Retinal pigment epithelial cell (primary cell): ENCODE measurements at regions not wholly inside any gene's neighbourhood (a gene's known extent, or its start where the extent isn't known, plus 50 kb on each side); places are given as distances from the start of the nearest gene placed in this dataset.
A peak's percentile ranks its signal among the peaks of the same experiment; 100 is the strongest.

Experiments used
- DNase-seq: peaks from one replicate; pipeline ENCODE4 v3.0.0-alpha.2; 2010; ENCODE audit warnings: low read depth
- H3K4me3 ChIP-seq: 2 replicates; pipeline ENCODE4 v1.5.1; 2011; ENCODE audit warnings: mild to moderate bottlenecking, low read length, control low read depth, moderate library complexity
- TF ChIP-seq, protein P1 (sequence below): conservative IDR thresholded peaks from 2 replicates; pipeline ENCODE4 v1.5.1; 2011; ENCODE audit warnings: low read depth, low read length, control low read depth, inconsistent platforms

DNA sequence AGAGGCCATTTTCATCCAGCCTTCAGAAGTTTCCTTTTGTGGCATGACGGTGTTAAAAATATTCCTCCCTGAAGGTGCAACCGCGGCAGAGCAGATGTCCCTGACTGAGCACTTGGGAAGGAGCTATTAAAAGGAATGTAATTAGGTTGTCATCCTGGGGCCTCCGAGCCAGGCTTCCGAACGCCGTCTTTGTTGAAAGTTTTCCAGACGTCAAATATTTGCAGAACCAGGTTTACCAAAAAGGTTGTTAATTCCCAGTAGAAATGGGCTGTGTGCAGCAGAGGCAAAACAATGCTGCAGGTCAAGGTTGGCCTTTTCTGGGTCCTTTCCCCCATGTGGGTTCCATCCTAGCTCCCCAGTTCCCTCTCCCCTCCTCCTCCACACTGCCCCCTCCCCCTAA is 88.8 kb upstream of the CALM2 start:
- TF ChIP-seq, protein P1, sequence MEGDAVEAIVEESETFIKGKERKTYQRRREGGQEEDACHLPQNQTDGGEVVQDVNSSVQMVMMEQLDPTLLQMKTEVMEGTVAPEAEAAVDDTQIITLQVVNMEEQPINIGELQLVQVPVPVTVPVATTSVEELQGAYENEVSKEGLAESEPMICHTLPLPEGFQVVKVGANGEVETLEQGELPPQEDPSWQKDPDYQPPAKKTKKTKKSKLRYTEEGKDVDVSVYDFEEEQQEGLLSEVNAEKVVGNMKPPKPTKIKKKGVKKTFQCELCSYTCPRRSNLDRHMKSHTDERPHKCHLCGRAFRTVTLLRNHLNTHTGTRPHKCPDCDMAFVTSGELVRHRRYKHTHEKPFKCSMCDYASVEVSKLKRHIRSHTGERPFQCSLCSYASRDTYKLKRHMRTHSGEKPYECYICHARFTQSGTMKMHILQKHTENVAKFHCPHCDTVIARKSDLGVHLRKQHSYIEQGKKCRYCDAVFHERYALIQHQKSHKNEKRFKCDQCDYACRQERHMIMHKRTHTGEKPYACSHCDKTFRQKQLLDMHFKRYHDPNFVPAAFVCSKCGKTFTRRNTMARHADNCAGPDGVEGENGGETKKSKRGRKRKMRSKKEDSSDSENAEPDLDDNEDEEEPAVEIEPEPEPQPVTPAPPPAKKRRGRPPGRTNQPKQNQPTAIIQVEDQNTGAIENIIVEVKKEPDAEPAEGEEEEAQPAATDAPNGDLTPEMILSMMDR, result no peak
- H3K4me3 ChIP-seq, result no peak overlapping the region
- no peak for DNase-seq

DNA sequence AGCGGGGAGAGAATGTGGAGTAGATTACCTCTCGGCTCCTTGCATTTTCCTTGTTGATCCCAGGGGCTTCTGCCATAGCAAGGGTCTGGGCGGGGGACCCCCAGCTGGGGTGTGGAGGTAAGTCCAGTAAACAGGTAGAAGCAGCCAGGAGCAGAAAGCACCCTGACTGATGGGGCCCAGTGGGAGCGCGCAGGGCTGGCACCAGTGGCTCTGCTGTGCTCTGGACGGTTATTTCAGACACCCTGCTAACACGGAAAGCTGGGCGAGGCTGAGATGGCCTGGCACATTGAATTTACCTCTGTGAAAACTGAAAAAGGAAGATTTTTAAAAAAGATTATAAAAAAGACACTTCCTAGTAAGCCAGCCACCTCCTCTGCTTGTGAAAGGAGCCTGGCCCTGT is 88.4 kb upstream of the CALM2 start:
- TF ChIP-seq, protein P1, result no peak
- H3K4me3 ChIP-seq, result no peak overlapping the region
- no peak for DNase-seq

DNA sequence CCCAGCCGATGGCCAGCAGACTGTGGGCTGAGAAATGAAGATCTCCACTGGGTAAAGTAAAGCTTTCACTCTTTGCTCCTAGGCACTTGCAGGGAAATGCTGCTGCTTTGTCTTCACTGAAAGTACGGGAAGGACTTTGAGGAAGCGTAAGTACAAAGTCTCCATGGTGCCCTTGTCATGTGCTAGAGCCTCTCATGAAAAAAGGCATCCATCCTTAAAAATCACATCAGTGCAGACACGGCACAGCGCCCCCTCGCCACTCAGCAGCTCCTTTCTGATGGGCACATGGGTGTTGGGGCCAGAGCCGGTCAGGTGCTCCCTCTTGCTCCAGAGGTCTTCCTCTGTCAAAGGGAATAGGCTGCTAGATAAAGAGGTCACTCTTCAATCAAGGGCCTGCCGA is 87.8 kb upstream of the CALM2 start:
- TF ChIP-seq, protein P1, result peak; percentile 33
- H3K4me3 ChIP-seq, result no peak overlapping the region
- DNase-seq, result no peak

DNA sequence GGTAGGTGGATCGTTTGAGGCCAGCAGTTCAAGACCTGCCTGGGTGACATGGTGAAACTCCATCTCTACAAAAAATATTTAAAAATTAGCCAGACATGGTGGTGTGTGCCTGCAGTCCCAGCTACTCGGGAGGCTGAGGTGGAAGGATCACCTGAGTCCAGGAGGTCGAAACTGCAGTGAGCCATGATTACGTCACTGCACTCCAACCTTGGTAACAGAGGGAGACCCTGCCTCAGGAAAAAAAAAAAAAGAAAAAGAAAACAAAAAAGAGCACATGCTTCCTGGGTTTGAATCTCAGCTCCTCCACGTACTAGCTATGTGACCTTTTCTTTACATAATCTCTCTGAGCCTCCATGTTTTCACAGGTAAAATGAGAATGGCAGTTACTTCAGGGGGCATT is 86.3 kb upstream of the CALM2 start:
- H3K4me3 ChIP-seq, result no peak overlapping the region
- no peak for DNase-seq
- TF ChIP-seq, protein P1, result no peak

DNA sequence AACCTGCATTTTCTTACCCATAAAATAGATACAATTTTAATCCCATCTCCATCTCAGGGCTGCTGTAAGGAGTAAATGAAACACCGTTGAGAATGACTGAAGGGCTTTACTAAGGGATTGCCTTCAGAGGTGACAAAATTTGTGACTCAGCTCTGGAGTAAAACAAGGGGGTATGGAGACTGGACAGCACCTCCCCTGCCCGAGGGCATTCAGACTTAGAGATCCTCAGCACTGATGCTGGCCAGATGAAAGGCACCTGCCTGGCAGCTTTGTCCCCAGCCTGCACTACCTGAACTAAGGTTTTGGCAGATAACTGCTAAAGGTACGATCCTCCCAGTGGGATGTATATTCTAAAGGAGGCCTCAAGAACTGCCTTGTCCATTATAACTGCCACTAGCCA is 84.7 kb upstream of the CALM2 start:
- H3K4me3 ChIP-seq, result no peak overlapping the region
- no peak for DNase-seq
- TF ChIP-seq, protein P1, result no peak

DNA sequence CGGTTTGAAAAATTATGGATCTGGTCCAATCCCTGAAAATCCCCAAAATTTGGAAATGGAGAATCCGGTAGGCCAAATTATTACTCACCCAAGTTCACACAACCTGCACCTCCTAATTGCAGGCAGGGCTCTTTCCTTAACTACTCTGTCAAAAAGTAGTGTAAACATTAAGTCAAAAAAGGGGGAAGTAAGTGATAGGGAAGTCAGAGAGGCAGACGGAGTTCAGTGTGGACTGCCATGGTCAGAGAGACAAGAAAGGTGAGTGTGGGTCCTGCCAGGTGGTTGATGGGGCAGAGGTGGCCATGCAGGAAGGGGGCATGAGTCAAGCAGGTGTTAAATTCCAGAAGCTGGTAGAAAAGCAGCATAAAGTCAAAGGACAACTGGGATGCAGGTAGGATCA is 83.5 kb upstream of the CALM2 start:
- DNase-seq, result no peak
- H3K4me3 ChIP-seq, result no peak overlapping the region
- TF ChIP-seq, protein P1, result no peak

DNA sequence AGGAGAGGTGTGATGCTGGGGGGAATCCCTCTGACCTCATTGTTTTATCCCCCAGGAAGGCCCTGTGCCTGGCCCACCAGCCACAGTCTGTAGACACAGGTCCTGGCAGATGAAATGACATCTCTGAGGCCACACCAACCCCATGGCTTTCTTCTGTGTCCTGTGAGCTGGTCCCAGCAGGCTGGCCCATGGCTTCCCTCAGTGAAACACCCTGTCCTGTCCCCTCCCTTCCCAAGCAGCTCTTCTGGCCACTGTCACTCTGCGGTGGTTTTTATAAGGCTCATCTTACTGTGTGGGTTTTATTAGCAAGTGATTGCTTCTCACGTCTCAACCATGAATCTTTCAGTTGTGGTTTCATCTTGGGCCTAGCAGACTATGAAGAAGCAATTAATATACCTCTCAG is 81.6 kb upstream of the CALM2 start:
- TF ChIP-seq, protein P1, result no peak
- H3K4me3 ChIP-seq, result no peak overlapping the region
- DNase-seq, result no peak
